ENCODE measurements at regions not wholly inside any gene's neighbourhood (a gene's known extent, or its start where the extent isn't known, plus 50 kb on each side); places are given as distances from the start of the nearest gene placed in this dataset.

DNA sequence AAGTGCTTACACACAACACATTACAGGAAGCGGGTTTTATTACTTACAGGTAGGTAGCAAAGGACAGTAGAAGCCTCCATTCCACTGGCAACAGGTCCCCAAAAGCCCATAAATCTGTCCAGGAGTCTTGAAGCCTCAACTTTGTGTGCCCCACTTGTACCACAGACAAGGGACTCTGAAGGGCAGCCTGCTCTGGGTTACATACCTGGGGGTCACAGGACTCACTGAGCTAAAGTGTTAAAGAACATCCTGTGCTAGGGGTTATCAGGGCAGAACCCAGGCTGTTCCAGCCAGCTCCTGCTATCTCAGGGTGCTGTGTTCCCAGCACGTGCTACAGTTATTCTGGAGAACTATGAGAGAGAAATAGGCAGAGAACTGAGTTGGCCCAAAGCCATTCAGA is 230.9 kb upstream of the SLC10A2 start:
- Histone ChIP-seq H3K9ac (no peak overlapping the region), H3K27ac (no peak overlapping the region), H3K4me1 (ENCODE audit: low read depth, poor library complexity, severe bottlenecking) (no peaks in the 10 kb centered on the region), H3K4me3 (IDR thresholded peaks at IDR 0.05; ENCODE audit: insufficient read depth, low read depth, low read length) (no peak overlapping the region), H3K79me2 (ENCODE audit: insufficient read depth, low read depth) (no peaks in the 10 kb centered on the region), H3K36me3 (ENCODE audit: insufficient read depth) (no peaks in the 10 kb centered on the region), H4K20me1 (ENCODE audit: insufficient read depth) (no peaks in the 10 kb centered on the region), H3K4me2 (no peak overlapping the region), H3K27me3 (ENCODE audit: insufficient read depth, low read depth) (no peaks in the 10 kb centered on the region), H2AFZ (ENCODE audit: low read depth) (no peak overlapping the region)
- TF ChIP-seq, protein P1, sequence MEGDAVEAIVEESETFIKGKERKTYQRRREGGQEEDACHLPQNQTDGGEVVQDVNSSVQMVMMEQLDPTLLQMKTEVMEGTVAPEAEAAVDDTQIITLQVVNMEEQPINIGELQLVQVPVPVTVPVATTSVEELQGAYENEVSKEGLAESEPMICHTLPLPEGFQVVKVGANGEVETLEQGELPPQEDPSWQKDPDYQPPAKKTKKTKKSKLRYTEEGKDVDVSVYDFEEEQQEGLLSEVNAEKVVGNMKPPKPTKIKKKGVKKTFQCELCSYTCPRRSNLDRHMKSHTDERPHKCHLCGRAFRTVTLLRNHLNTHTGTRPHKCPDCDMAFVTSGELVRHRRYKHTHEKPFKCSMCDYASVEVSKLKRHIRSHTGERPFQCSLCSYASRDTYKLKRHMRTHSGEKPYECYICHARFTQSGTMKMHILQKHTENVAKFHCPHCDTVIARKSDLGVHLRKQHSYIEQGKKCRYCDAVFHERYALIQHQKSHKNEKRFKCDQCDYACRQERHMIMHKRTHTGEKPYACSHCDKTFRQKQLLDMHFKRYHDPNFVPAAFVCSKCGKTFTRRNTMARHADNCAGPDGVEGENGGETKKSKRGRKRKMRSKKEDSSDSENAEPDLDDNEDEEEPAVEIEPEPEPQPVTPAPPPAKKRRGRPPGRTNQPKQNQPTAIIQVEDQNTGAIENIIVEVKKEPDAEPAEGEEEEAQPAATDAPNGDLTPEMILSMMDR (conservative IDR thresholded peaks at IDR 0.05; ENCODE audit: low read depth, low read length): no peak

DNA sequence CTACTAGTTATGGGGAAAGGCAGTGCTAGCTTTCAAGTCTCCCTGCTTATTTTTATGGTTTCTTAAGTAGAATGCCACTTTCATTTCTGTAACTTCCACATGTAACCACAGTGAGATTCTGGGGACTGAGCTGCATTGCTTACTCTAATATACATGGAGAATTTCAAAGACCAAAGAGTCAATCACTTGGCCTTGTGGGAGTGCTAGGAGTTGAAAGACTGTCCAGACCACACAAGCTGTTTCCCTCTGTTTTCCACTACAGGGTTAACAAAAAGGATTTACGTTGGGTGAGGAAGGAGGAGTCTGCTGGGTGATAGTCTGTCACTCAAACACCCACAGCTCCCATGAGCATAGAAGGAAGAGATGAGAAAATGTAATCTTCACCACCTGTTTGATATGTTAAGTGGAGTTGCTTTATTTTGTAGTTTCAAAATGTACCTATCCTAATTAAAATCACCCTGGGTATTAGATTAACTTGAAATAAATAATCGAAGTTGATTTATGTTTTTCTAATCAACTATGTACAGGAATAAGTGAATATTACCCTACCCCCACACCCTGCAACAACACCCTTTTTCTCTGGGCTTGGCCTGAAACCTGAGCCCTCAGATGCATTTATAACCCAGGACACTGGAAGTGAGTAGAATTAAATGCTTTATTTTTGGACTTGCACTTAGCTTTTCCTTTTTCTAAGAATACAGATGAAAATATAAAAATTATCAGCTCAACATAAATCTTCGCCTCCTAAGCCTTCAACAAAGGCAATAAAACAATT is 225.8 kb upstream of the SLC10A2 start:
- Histone ChIP-seq H3K79me2 (ENCODE audit: insufficient read depth, low read depth) (no peaks in the 10 kb centered on the region), H3K9ac (no peak overlapping the region), H3K4me2 (no peak overlapping the region), H3K4me1 (ENCODE audit: low read depth, poor library complexity, severe bottlenecking) (no peaks in the 10 kb centered on the region), H3K27ac (no peak overlapping the region), H3K36me3 (ENCODE audit: insufficient read depth) (no peaks in the 10 kb centered on the region), H3K4me3 (IDR thresholded peaks at IDR 0.05; ENCODE audit: insufficient read depth, low read depth, low read length) (no peak overlapping the region), H4K20me1 (ENCODE audit: insufficient read depth) (no peaks in the 10 kb centered on the region), H2AFZ (ENCODE audit: low read depth) (no peak overlapping the region), H3K27me3 (ENCODE audit: insufficient read depth, low read depth) (no peaks in the 10 kb centered on the region)
- TF ChIP-seq, protein P1 (conservative IDR thresholded peaks at IDR 0.05; ENCODE audit: low read depth, low read length): no peak

DNA sequence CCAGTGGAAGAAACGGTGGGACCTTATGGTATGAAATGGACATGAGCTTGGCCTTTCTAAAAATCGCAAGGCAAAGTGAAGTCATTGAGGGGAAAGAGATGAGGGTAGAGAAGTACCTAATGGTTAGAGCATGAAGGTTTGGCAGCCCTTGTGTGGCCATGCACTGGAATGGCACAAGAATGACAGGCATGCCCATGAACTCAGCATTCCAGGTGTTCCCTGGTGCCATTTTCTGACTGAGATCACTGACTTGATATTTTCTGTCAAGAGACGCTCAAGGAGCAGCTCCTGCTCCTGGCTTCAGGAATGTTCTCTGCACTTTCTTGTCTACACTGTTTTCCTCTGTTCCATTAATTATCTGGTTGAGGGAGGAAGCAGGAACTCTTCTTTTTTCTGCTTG is 225.0 kb upstream of the SLC10A2 start:
- Histone ChIP-seq H2AFZ (ENCODE audit: low read depth) (no peak overlapping the region), H3K4me2 (no peak overlapping the region), H3K9ac (no peak overlapping the region), H3K36me3 (ENCODE audit: insufficient read depth) (no peaks in the 10 kb centered on the region), H3K4me1 (ENCODE audit: low read depth, poor library complexity, severe bottlenecking) (no peaks in the 10 kb centered on the region), H3K4me3 (IDR thresholded peaks at IDR 0.05; ENCODE audit: insufficient read depth, low read depth, low read length) (no peak overlapping the region), H4K20me1 (ENCODE audit: insufficient read depth) (no peaks in the 10 kb centered on the region), H3K79me2 (ENCODE audit: insufficient read depth, low read depth) (no peaks in the 10 kb centered on the region), H3K27me3 (ENCODE audit: insufficient read depth, low read depth) (no peaks in the 10 kb centered on the region), H3K27ac (no peak overlapping the region)
- TF ChIP-seq, protein P1 (conservative IDR thresholded peaks at IDR 0.05; ENCODE audit: low read depth, low read length): no peak

DNA sequence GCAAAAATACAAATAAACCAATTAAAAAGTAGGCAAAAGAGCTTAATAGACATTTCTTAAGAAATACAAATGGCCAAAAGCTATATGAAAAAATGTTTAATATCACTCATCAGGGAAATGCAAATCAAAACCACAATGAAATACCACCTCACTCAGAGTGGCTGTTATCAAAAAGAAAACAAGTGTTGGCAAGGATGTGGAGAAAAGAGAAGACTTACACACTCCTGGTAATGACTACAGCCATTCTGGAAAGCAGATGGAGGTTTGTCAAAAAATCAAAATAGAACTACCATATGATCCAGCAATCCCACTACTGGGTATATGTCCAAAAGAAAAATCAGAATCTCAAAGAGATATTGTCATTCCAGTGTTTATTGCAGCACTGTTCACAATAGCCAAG is 223.5 kb upstream of the SLC10A2 start:
- H3K4me2 ChIP-seq: no peak overlapping the region
- no peak overlapping the region for H3K4me3 ChIP-seq (IDR thresholded peaks at IDR 0.05; ENCODE audit: insufficient read depth, low read depth, low read length)
- H3K27me3 ChIP-seq (ENCODE audit: insufficient read depth, low read depth): no peaks in the 10 kb centered on the region
- TF ChIP-seq, protein P1 (conservative IDR thresholded peaks at IDR 0.05; ENCODE audit: low read depth, low read length): no peak
- no peak overlapping the region for H3K27ac ChIP-seq
- no peaks in the 10 kb centered on the region for H4K20me1 ChIP-seq (ENCODE audit: insufficient read depth)
- no peaks in the 10 kb centered on the region for H3K79me2 ChIP-seq (ENCODE audit: insufficient read depth, low read depth)
- no peaks in the 10 kb centered on the region for H3K36me3 ChIP-seq (ENCODE audit: insufficient read depth)
- no peak overlapping the region for H2AFZ ChIP-seq (ENCODE audit: low read depth)
- H3K4me1 ChIP-seq (ENCODE audit: low read depth, poor library complexity, severe bottlenecking): no peaks in the 10 kb centered on the region
- H3K9ac ChIP-seq: no peak overlapping the region

Data from KMS-11 (cell line).